A204.1 (cell line): ENCODE measurements at regions not wholly inside any gene's neighbourhood (a gene's known extent, or its start where the extent isn't known, plus 50 kb on each side); places are given as distances from the start of the nearest gene placed in this dataset.

Source experiments
- FAIRE-seq: peaks from 2 replicates; lab custom pipeline; 2012; peaks lifted over from hg19 to GRCh38; lab: Jason Lieb, UNC

GRCh38 chr13:31442571-31442970 is 242.8 kb downstream of the B3GLCT start:
- no peak for FAIRE-seq

GRCh38 chr13:31444266-31444856 is 244.6 kb downstream of the B3GLCT start:
- no peak for FAIRE-seq

GRCh38 chr13:31452525-31452924 is 252.8 kb downstream of the B3GLCT start:
- no peak for FAIRE-seq

- no peak for FAIRE-seq
Observed at GRCh38 chr13:31455581-31455980, 255.8 kb downstream of the B3GLCT start.

- FAIRE-seq: no peak
Observed at GRCh38 chr13:31456056-31456455, 256.3 kb downstream of the B3GLCT start.

GRCh38 chr13:31460061-31460460 is 260.3 kb downstream of the B3GLCT start:
- no peak for FAIRE-seq

- FAIRE-seq: no peak
Observed at GRCh38 chr13:31461923-31462322, 262.1 kb downstream of the B3GLCT start.

- FAIRE-seq: no peak
Observed at GRCh38 chr13:31462766-31463165, 263.0 kb downstream of the B3GLCT start.

- FAIRE-seq: no peak
Observed at GRCh38 chr13:31468114-31468902, 268.5 kb downstream of the B3GLCT start.

GRCh38 chr13:31469377-31469776 is 269.6 kb downstream of the B3GLCT start:
- peak; percentile 91 for FAIRE-seq

GRCh38 chr13:31476266-31476665 is 263.1 kb upstream of the RXFP2 start:
- FAIRE-seq: no peak

GRCh38 chr13:31476753-31477152 is 262.6 kb upstream of the RXFP2 start:
- no peak for FAIRE-seq

GRCh38 chr13:31477961-31478360 is 261.4 kb upstream of the RXFP2 start:
- FAIRE-seq: no peak

- FAIRE-seq: no peak
Observed at GRCh38 chr13:31485183-31485582, 254.1 kb upstream of the RXFP2 start.

GRCh38 chr13:31485651-31486051 is 253.7 kb upstream of the RXFP2 start:
- no peak for FAIRE-seq

- no peak for FAIRE-seq
Observed at GRCh38 chr13:31495336-31495735, 244.0 kb upstream of the RXFP2 start.

- FAIRE-seq: no peak
Observed at GRCh38 chr13:31499274-31499673, 240.1 kb upstream of the RXFP2 start.

- no peak for FAIRE-seq
Observed at GRCh38 chr13:31503626-31504025, 235.7 kb upstream of the RXFP2 start.

GRCh38 chr13:31504918-31505317 is 234.4 kb upstream of the RXFP2 start:
- no peak for FAIRE-seq

GRCh38 chr13:31512331-31512730 is 227.0 kb upstream of the RXFP2 start:
- no peak for FAIRE-seq

GRCh38 chr13:31514932-31515331 is 224.4 kb upstream of the RXFP2 start:
- no peak for FAIRE-seq

GRCh38 chr13:31515427-31515826 is 223.9 kb upstream of the RXFP2 start:
- no peak for FAIRE-seq

- FAIRE-seq: no peak
Observed at GRCh38 chr13:31517599-31517998, 221.7 kb upstream of the RXFP2 start.

GRCh38 chr13:31518645-31519044 is 220.7 kb upstream of the RXFP2 start:
- no peak for FAIRE-seq
